SK-N-SH treated with all-trans-retinoic acid at 6 μM for 48 hours (cell line): ENCODE measurements at regions not wholly inside any gene's neighbourhood (a gene's known extent, or its start where the extent isn't known, plus 50 kb on each side); places are given as distances from the start of the nearest gene placed in this dataset.

Experiments used
- ARNTL ChIP-seq: fragments of 450-650 bp; formaldehyde crosslinking; IDR thresholded peaks from 2 replicates; pipeline ENCODE4 v1.5.0; 2020; ENCODE audit warnings: low read depth, mild to moderate bottlenecking, moderate library complexity, borderline replicate concordance
- RARB ChIP-seq: fragments of 250-450 bp; sonication (Bioruptor Pico); IDR thresholded peaks from 2 replicates; pipeline ENCODE4 v1.8.0; 2021; ENCODE audit warnings: mild to moderate bottlenecking, moderate library complexity
- ZFP30 ChIP-seq: fragments of 450-650 bp; formaldehyde crosslinking; IDR thresholded peaks from 2 replicates; pipeline ENCODE4 v1.5.0; 2022; ENCODE audit warnings: mild to moderate bottlenecking, moderate library complexity

DNA sequence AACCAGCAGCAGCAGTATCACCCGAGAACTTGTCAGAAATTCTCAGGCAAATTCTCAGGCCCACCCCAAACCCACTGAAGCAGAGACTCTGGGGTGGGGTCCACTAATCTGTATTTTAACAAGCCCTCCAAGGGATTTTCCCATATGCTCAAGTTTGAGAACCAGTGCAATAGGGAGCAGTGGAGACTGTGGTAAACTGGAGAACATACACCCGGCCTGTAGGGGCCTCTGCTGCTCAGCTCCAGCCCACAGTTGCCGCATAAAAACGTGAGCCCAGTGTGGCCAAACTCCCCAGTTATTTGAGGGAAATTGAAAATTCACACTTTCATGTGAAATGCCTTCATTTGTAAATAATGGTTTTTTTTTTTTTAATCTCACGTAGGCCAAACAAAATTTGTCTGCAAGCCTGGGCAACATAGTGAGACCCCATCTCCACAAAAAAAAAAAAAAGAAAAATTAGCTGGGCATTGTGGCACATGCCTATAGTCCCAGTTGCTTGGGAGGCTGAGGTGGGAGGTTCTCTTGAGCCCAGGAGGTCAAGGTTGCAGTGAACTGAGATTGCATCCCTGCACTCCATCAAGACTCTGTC lies 97.6 kb upstream of the ZMIZ1 start:
- TF ChIP-seq ARNTL, result no peak
- no peak for TF ChIP-seq RARB
- no peak for TF ChIP-seq ZFP30 (CRISPR knock-in tag)
